ENCODE measurements at regions not wholly inside any gene's neighbourhood (a gene's known extent, or its start where the extent isn't known, plus 50 kb on each side); places are given as distances from the start of the nearest gene placed in this dataset.
"Not testable (repeated sequence)": the region's sequence is repeated elsewhere in the genome, so short reads cannot be mapped to it uniquely, and the experiment has no call there.

- no peaks in the 10 kb centered on the region for H3K9me3 ChIP-seq
Observed at GRCh38 chr1:70571191-70571590, 160.1 kb downstream of the CTH start.

GRCh38 chr1:70573317-70573843 is 162.3 kb downstream of the CTH start:
- Histone ChIP-seq H3K4me1 (no peaks in the 10 kb centered on the region), H3K9me3 (no peaks in the 10 kb centered on the region), H3K27me3 (no peaks in the 10 kb centered on the region), H3K4me3 (ENCODE audit: low read depth, low read length) (no peak overlapping the region), H3K36me3 (no peaks in the 10 kb centered on the region)
- no peak for DNase-seq
- TF ChIP-seq CTCF (IDR thresholded peaks at IDR 0.05; ENCODE audit: low read depth, low read length), result no peak

More at GRCh38 chr1:70571191-70571590, 160.1 kb downstream of the CTH start:
- Histone ChIP-seq H3K4me3 (ENCODE audit: low read depth, low read length) (no peak overlapping the region), H3K4me1 (no peaks in the 10 kb centered on the region), H3K27me3 (no peaks in the 10 kb centered on the region), H3K36me3 (no peaks in the 10 kb centered on the region)
- DNase-seq, result no peak
- no peak for TF ChIP-seq CTCF (IDR thresholded peaks at IDR 0.05; ENCODE audit: low read depth, low read length)

GRCh38 chr1:70581661-70582060 is 170.6 kb downstream of the CTH start:
- Histone ChIP-seq H3K4me1 (no peaks in the 10 kb centered on the region), H3K4me3 (ENCODE audit: low read depth, low read length) (no peak overlapping the region), H3K27me3 (no peaks in the 10 kb centered on the region), H3K9me3 (no peaks in the 10 kb centered on the region), H3K36me3 (no peaks in the 10 kb centered on the region)
- no peak for TF ChIP-seq CTCF (IDR thresholded peaks at IDR 0.05; ENCODE audit: low read depth, low read length)
- no peak for DNase-seq

- DNase-seq, result no peak
- Histone ChIP-seq H3K27me3 (no peaks in the 10 kb centered on the region), H3K36me3 (no peaks in the 10 kb centered on the region), H3K9me3 (no peaks in the 10 kb centered on the region), H3K4me3 (ENCODE audit: low read depth, low read length) (no peak overlapping the region), H3K4me1 (no peaks in the 10 kb centered on the region)
- TF ChIP-seq CTCF (IDR thresholded peaks at IDR 0.05; ENCODE audit: low read depth, low read length), result no peak
Observed at GRCh38 chr1:70583522-70583921, 172.5 kb downstream of the CTH start.

GRCh38 chr1:70586046-70586445 is 175.0 kb downstream of the CTH start:
- no peaks in the 10 kb centered on the region for H3K36me3 ChIP-seq
- H3K4me3 ChIP-seq (ENCODE audit: low read depth, low read length), result no peak overlapping the region
- no peaks in the 10 kb centered on the region for H3K27me3 ChIP-seq
- H3K4me1 ChIP-seq, result no peaks in the 10 kb centered on the region
- H3K9me3 ChIP-seq, result no peaks in the 10 kb centered on the region
- no peak for TF ChIP-seq CTCF (IDR thresholded peaks at IDR 0.05; ENCODE audit: low read depth, low read length)
- no peak for DNase-seq

- H3K4me1 ChIP-seq, result no peaks in the 10 kb centered on the region
- no peaks in the 10 kb centered on the region for H3K9me3 ChIP-seq
- no peak for DNase-seq
- H3K36me3 ChIP-seq, result no peaks in the 10 kb centered on the region
- no peak overlapping the region for H3K4me3 ChIP-seq (ENCODE audit: low read depth, low read length)
- H3K27me3 ChIP-seq, result no peaks in the 10 kb centered on the region
- TF ChIP-seq CTCF (IDR thresholded peaks at IDR 0.05; ENCODE audit: low read depth, low read length), result no peak
Observed at GRCh38 chr1:70587872-70588366, 176.9 kb downstream of the CTH start.

GRCh38 chr1:70593551-70593950 is 182.5 kb downstream of the CTH start:
- not testable (repeated sequence) for H3K4me3 ChIP-seq (ENCODE audit: low read depth, low read length); H3K9me3 ChIP-seq; DNase-seq; H3K27me3 ChIP-seq; H3K36me3 ChIP-seq; H3K4me1 ChIP-seq

Measured in BE2C (cell line).